OCI-LY3 (cell line): ENCODE measurements at regions not wholly inside any gene's neighbourhood (a gene's known extent, or its start where the extent isn't known, plus 50 kb on each side); places are given as distances from the start of the nearest gene placed in this dataset.

Source experiments
- H2AFZ ChIP-seq: fragments of 200-600, 300-600 bp; shearing (Covaris generic); 2 replicates; pipeline ENCODE4 v1.6.0; 2014; ENCODE audit warnings: antibody characterized with exemption, low read depth, low read length
- H3K27ac ChIP-seq: fragments of 200-600, 300-600 bp; sonication (generic); 2 replicates; pipeline ENCODE4 v1.5.1; 2014; ENCODE audit warnings: mild to moderate bottlenecking, low read length, moderate library complexity, mixed read lengths
- H3K27me3 ChIP-seq: fragments of 200-600, 300-600 bp; sonication (generic); 2 replicates; pipeline ENCODE4 v1.6.1; 2014; ENCODE audit warnings: low read depth, low read length, mixed read lengths
- H3K36me3 ChIP-seq: fragments of 200-600, 300-600 bp; sonication (generic); replicated peaks from 2 replicates; pipeline ENCODE3; 2014; ENCODE audit warnings: low read depth, low read length, mixed read lengths
- H3K4me1 ChIP-seq: fragments of 300-600, 200-600 bp; sonication (generic); 2 replicates; pipeline ENCODE4 v1.6.1; 2014; ENCODE audit warnings: low read length, mixed read lengths
- H3K4me2 ChIP-seq: fragments of 200-600, 300-600 bp; sonication (generic); 2 replicates; pipeline ENCODE4 v1.6.1; 2014; ENCODE audit warnings: low read length, mixed read lengths
- H3K4me3 ChIP-seq: fragments of 300-600, 200-600 bp; sonication (generic); 2 replicates; pipeline ENCODE4 v1.5.1; 2014; ENCODE audit warnings: antibody characterized with exemption, mild to moderate bottlenecking, low read length, moderate library complexity
- H3K79me2 ChIP-seq: fragments of 300-600, 200-600 bp; shearing (Covaris generic); 2 replicates; pipeline ENCODE4 v1.6.1; 2014; ENCODE audit warnings: mild to moderate bottlenecking, low read length, mixed read lengths
- H3K9ac ChIP-seq: fragments of 300-600, 200-600 bp; shearing (Covaris generic); 2 replicates; pipeline ENCODE4 v1.6.0; 2014; ENCODE audit warnings: mild to moderate bottlenecking, low read length, moderate library complexity
- H3K9me3 ChIP-seq: fragments of 200-600, 300-600 bp; shearing (Covaris generic); 2 replicates; pipeline ENCODE4 v1.6.1; 2014; ENCODE audit warnings: low read length, mixed read lengths; ENCODE audit not compliant: insufficient read depth
- H4K20me1 ChIP-seq: fragments of 200-600, 300-600 bp; sonication (generic); 2 replicates; pipeline ENCODE4 v1.6.1; 2016; ENCODE audit warnings: low read length, mixed read lengths; ENCODE audit not compliant: insufficient read depth
- CTCF ChIP-seq: fragments of 200-600, 300-600 bp; sonication (generic); IDR thresholded peaks from 2 replicates; pipeline ENCODE4 v1.5.1; 2014; ENCODE audit warnings: antibody characterized with exemption, low read length, low read depth
- EZH2phosphoT487 ChIP-seq: fragments of 200-600 bp; shearing (Covaris generic); IDR thresholded peaks from 2 replicates; pipeline ENCODE4 v1.6.1; 2018; ENCODE audit warnings: antibody characterized with exemption, mixed run types, low read depth

GRCh38 chr11:109785198-109785597, 308.0 kb upstream of the ZC3H12C start:
- Histone ChIP-seq H3K4me3 (no peak overlapping the region), H3K9ac (no peak overlapping the region), H3K4me1 (peaks cover 21% of the 10 kb centered on the region), H4K20me1 (no peaks in the 10 kb centered on the region), H3K36me3 (no peaks in the 10 kb centered on the region), H2AFZ (no peak overlapping the region), H3K79me2 (no peaks in the 10 kb centered on the region), H3K27me3 (no peaks in the 10 kb centered on the region), H3K9me3 (no peaks in the 10 kb centered on the region), H3K4me2 (peak overlapping the region; percentile 4), H3K27ac (no peak overlapping the region)
- TF ChIP-seq CTCF (no peak), EZH2phosphoT487 (no peak)

GRCh38 chr11:109785714-109786113, 307.5 kb upstream of the ZC3H12C start:
- no peak overlapping the region for H3K27ac ChIP-seq
- no peaks in the 10 kb centered on the region for H3K27me3 ChIP-seq
- no peaks in the 10 kb centered on the region for H3K36me3 ChIP-seq
- H3K4me3 ChIP-seq, result no peak overlapping the region
- TF ChIP-seq CTCF, result no peak
- no peak for TF ChIP-seq EZH2phosphoT487
- no peaks in the 10 kb centered on the region for H4K20me1 ChIP-seq
- no peaks in the 10 kb centered on the region for H3K9me3 ChIP-seq
- H3K79me2 ChIP-seq, result no peaks in the 10 kb centered on the region
- H3K4me1 ChIP-seq, result peaks cover 16% of the 10 kb centered on the region
- H2AFZ ChIP-seq, result no peak overlapping the region
- H3K9ac ChIP-seq, result no peak overlapping the region
- H3K4me2 ChIP-seq, result peak overlapping the region; percentile 4

GRCh38 chr11:109788948-109789490, 304.2 kb upstream of the ZC3H12C start:
- Histone ChIP-seq H3K4me3 (no peak overlapping the region), H2AFZ (no peak overlapping the region), H3K27ac (no peak overlapping the region), H3K4me1 (peaks cover 7% of the 10 kb centered on the region), H3K4me2 (no peak overlapping the region), H3K27me3 (no peaks in the 10 kb centered on the region), H4K20me1 (no peaks in the 10 kb centered on the region), H3K79me2 (no peaks in the 10 kb centered on the region), H3K9ac (no peak overlapping the region), H3K36me3 (no peaks in the 10 kb centered on the region), H3K9me3 (no peaks in the 10 kb centered on the region)
- TF ChIP-seq CTCF (no peak), EZH2phosphoT487 (no peak)

- TF ChIP-seq CTCF (no peak), EZH2phosphoT487 (no peak)
- Histone ChIP-seq H3K9ac (no peak overlapping the region), H3K4me1 (peaks cover 5% of the 10 kb centered on the region), H3K36me3 (no peaks in the 10 kb centered on the region), H3K27ac (no peak overlapping the region), H3K9me3 (no peaks in the 10 kb centered on the region), H3K4me3 (no peak overlapping the region), H3K27me3 (no peaks in the 10 kb centered on the region), H2AFZ (no peak overlapping the region), H3K79me2 (no peaks in the 10 kb centered on the region), H3K4me2 (no peak overlapping the region), H4K20me1 (no peaks in the 10 kb centered on the region)
These were observed 303.3 kb upstream of the ZC3H12C start for GRCh38 chr11:109789901-109790300.
